GM23248 (cell line): ENCODE measurements at regions not wholly inside any gene's neighbourhood (a gene's known extent, or its start where the extent isn't known, plus 50 kb on each side); places are given as distances from the start of the nearest gene placed in this dataset.

Source experiments
- EZH2 ChIP-seq: fragments of 200-600 bp; sonication (generic); IDR thresholded peaks from 2 replicates; pipeline ENCODE4 v1.6.1; 2018; ENCODE audit warnings: antibody characterized with exemption, mild to moderate bottlenecking; ENCODE audit not compliant: insufficient read depth, poor library complexity, severe bottlenecking
- EZH2phosphoT487 ChIP-seq: fragments of 200-600 bp; sonication (generic); IDR thresholded peaks from 2 replicates; pipeline ENCODE4 v1.6.1; 2018; ENCODE audit warnings: antibody characterized with exemption, moderate library complexity, mild to moderate bottlenecking, low read depth; ENCODE audit not compliant: insufficient read depth

DNA sequence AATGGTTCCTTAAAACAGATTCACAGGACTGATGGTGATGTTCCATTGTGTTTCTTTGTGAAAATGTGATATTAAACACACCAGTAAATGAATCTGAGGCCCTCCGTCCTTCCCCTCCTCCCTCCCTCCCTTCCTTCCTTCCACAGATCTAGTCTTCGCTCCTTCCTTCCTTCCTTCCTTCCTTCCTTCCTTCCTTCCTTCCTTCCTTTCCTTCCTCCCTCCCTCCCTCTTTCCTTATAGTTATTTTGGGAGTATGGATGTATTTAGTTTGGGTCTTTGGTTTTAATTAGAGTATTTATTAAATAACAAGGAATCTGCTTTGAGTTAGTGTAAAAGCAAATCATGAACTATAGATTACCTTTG lies 410.8 kb downstream of the PCNX1 start:
- TF ChIP-seq EZH2 (no peak), EZH2phosphoT487 (no peak)
